Gastrocnemius medialis (tissue), 4 donors: ENCODE measurements at regions not wholly inside any gene's neighbourhood (a gene's known extent, or its start where the extent isn't known, plus 50 kb on each side); places are given as distances from the start of the nearest gene placed in this dataset.

Source experiments
- ATAC-seq, 2 donors: fragments of 150-250 bp; one replicate each; pipeline ENCODE4 v1.9.1; 2016
- DNase-seq, 2 donors: peaks; one replicate each; pipeline ENCODE4 v3.0.0-alpha.2; 2019
- H3K27ac ChIP-seq, 4 donors: fragments of 200-600 bp; sonication (generic); 1 replicate in 1 of 4; 2 replicates in 3 of 4; pipeline ENCODE4 v1.5.1; 2016 to 2018; ENCODE audit warnings: mild to moderate bottlenecking in 2 of 4, moderate library complexity in 1 of 4
- H3K27me3 ChIP-seq, 3 donors: fragments of 200-600 bp; sonication (generic) in 2 of 3; 1 replicate in 1 of 3; 2 replicates in 2 of 3; pipeline versions ENCODE4 v1.5.1 to v1.6.0; 2016 to 2019; ENCODE audit warnings: mild to moderate bottlenecking in 1 of 3, moderate library complexity in 1 of 3
- H3K36me3 ChIP-seq, 2 donors: fragments of 200-600 bp; sonication (generic) in 1 of 2; one replicate each; pipeline ENCODE4 v1.5.1; 2017 to 2018
- H3K4me1 ChIP-seq, 2 donors: fragments of 200-600 bp; sonication (generic) in 1 of 2; one replicate each; pipeline ENCODE4 v1.5.1; 2016 to 2017; ENCODE audit warnings: mild to moderate bottlenecking in 2 of 2
- H3K4me3 ChIP-seq, 4 donors: fragments of 200-600 bp; sonication (generic) in 3 of 4; 1 replicate in 1 of 4; 2 replicates in 3 of 4; pipeline ENCODE4 v1.5.1; 2016 to 2019; ENCODE audit warnings: mild to moderate bottlenecking in 2 of 4
- H3K9me3 ChIP-seq, 3 donors: fragments of 200-600 bp; sonication (generic) in 2 of 3; 1 replicate in 1 of 3; 2 replicates in 2 of 3; pipeline ENCODE4 v1.5.1; 2016 to 2019
- POLR2A ChIP-seq, 2 donors: fragments of 450-650 bp; IDR thresholded peaks; one replicate each; pipeline ENCODE4 v1.6.1; 2017; ENCODE audit warnings: antibody characterized with exemption in 2 of 2, mild to moderate bottlenecking in 2 of 2, moderate library complexity in 2 of 2
- in situ Hi-C, 4 donors: fragments of 200-750 bp; cut with MboI; loops; one replicate each; pipeline versions ENCODE4 v1.15.0 to v1.8.0; 2017; ENCODE audit warnings: low sequenced_read_pairs in 4 of 4
- intact Hi-C: fragments of 100-400 bp; cut with DNase I; formaldehyde crosslinking; loops from one replicate; pipeline ENCODE4 v1.15.1; 2023; ENCODE audit warnings: low total_unique reads
- microRNA counts, 2 donors: library from miRNA; unstranded; fragments of <30 nt; microRNA quantifications; one replicate each; lab custom pipeline; 2016
- microRNA-seq, 2 donors: library from miRNA; unstranded; fragments of <30 nt; microRNA quantifications; one replicate each; pipeline ENCODE4, GENCODE V29; 2016; ENCODE audit warnings: borderline replicate concordance in 2 of 2
- TF ChIP-seq, protein P1 (sequence below), 5 experiments: fragments of 450-650 bp in 3 of 5; fragments of 200-600 bp in 2 of 5; sonication (generic) in 2 of 5; IDR thresholded peaks in 4 of 5; conservative IDR thresholded peaks in 1 of 5; 1 replicate in 4 of 5; 2 replicates in 1 of 5; pipeline ENCODE4 v1.5.1; 2016 to 2019; ENCODE audit warnings: antibody characterized with exemption in 5 of 5, mild to moderate bottlenecking in 3 of 5, moderate library complexity in 3 of 5

DNA sequence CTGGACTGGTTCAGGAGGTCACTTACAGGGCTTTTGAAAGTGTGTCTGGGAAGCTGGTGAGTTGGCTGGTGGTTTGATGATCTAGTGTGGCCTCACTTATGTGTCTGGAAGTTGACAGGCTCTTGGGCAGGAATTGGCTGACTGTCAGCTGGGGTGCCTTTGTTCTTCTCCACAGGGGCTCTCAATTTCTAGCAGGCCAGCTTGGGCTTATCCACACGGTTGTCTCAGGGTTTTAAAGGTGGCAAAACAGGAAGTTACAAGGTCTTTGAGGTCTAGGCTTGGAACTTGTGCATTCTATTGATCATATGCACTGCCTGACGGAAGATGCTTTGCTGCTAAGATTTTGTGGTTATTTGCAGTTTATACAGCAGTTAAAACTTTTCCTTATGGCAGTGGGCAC is 52.0 kb upstream of the CELF4 start:
- TF ChIP-seq, protein P1, sequence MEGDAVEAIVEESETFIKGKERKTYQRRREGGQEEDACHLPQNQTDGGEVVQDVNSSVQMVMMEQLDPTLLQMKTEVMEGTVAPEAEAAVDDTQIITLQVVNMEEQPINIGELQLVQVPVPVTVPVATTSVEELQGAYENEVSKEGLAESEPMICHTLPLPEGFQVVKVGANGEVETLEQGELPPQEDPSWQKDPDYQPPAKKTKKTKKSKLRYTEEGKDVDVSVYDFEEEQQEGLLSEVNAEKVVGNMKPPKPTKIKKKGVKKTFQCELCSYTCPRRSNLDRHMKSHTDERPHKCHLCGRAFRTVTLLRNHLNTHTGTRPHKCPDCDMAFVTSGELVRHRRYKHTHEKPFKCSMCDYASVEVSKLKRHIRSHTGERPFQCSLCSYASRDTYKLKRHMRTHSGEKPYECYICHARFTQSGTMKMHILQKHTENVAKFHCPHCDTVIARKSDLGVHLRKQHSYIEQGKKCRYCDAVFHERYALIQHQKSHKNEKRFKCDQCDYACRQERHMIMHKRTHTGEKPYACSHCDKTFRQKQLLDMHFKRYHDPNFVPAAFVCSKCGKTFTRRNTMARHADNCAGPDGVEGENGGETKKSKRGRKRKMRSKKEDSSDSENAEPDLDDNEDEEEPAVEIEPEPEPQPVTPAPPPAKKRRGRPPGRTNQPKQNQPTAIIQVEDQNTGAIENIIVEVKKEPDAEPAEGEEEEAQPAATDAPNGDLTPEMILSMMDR (IDR thresholded peaks at IDR 0.05 in 4 of 5, conservative IDR thresholded peaks at IDR 0.05 in 1 of 5) = no peak
- no peak for TF ChIP-seq POLR2A (IDR thresholded peaks at IDR 0.05)
- no peak overlapping the region for H3K27ac ChIP-seq
- H3K9me3 ChIP-seq = no peaks in the 10 kb centered on the region
- H3K36me3 ChIP-seq = no peaks in the 10 kb centered on the region
- ATAC-seq (no peak), DNase-seq (no peak)
- H3K4me3 ChIP-seq = no peak overlapping the region
- no peaks in the 10 kb centered on the region for H3K4me1 ChIP-seq
- in situ Hi-C loops (no loop called here), intact Hi-C loops (no loop called here)
- no peaks in the 10 kb centered on the region for H3K27me3 ChIP-seq

MicroRNAs encoded in the stretch of these regions (microRNA counts, 767-probe panel; counts per million panel counts)
- microRNA hsa-miR-924 (lab: Ali Mortazavi, UCI) = 356 to 448 counts per million in 2 donors

Small RNA genes lying in the stretch of these regions (microRNA-seq; reads per million reads assigned to microRNA genes)
- gene MIR4318 = 0 reads per million in 2 donors
- 0 reads per million in 2 donors for gene MIR5583-1
- gene MIR5583-2 = 0 reads per million in 2 donors
- 0 reads per million in 2 donors for gene MIR924
